Cardiac muscle cell (in vitro differentiated cells and primary cell): ENCODE measurements at regions not wholly inside any gene's neighbourhood (a gene's known extent, or its start where the extent isn't known, plus 50 kb on each side); places are given as distances from the start of the nearest gene placed in this dataset.

ENCODE experiments used
- DNase-seq, 2 donors: peaks; one replicate each; pipeline versions ENCODE4 v3.0.0 to v3.0.0-alpha.2; 2010 to 2017; ENCODE audit warnings: low read depth in 1 of 2, low spot score in 1 of 2
- H3K27ac ChIP-seq: fragments of 200-600 bp; sonication (generic); 2 replicates; pipeline ENCODE4 v1.5.1; 2016
- H3K27me3 ChIP-seq: fragments of 200-600 bp; sonication (generic); 2 replicates; pipeline ENCODE4 v1.6.0; 2016; ENCODE audit warnings: control low read depth
- H3K36me3 ChIP-seq: fragments of 200-600 bp; sonication (generic); 2 replicates; pipeline ENCODE4 v1.5.1; 2016; ENCODE audit warnings: control low read depth
- H3K4me1 ChIP-seq: fragments of 200-600 bp; sonication (generic); 2 replicates; pipeline ENCODE4 v1.8.1; 2017; ENCODE audit warnings: low read depth, mild to moderate bottlenecking, mixed run types
- H3K4me3 ChIP-seq: fragments of 200-600 bp; sonication (generic); 2 replicates; pipeline ENCODE4 v1.5.1; 2016; ENCODE audit warnings: mild to moderate bottlenecking
- H3K9me3 ChIP-seq: fragments of 200-600 bp; sonication (generic); 2 replicates; pipeline ENCODE4 v1.5.1; 2017; ENCODE audit warnings: low read depth, mild to moderate bottlenecking, control low read depth
- TF ChIP-seq, protein P1 (sequence below): IDR thresholded peaks from 2 replicates; pipeline ENCODE4 v1.5.1; 2012; ENCODE audit warnings: low read depth, mild to moderate bottlenecking, low read length

DNA sequence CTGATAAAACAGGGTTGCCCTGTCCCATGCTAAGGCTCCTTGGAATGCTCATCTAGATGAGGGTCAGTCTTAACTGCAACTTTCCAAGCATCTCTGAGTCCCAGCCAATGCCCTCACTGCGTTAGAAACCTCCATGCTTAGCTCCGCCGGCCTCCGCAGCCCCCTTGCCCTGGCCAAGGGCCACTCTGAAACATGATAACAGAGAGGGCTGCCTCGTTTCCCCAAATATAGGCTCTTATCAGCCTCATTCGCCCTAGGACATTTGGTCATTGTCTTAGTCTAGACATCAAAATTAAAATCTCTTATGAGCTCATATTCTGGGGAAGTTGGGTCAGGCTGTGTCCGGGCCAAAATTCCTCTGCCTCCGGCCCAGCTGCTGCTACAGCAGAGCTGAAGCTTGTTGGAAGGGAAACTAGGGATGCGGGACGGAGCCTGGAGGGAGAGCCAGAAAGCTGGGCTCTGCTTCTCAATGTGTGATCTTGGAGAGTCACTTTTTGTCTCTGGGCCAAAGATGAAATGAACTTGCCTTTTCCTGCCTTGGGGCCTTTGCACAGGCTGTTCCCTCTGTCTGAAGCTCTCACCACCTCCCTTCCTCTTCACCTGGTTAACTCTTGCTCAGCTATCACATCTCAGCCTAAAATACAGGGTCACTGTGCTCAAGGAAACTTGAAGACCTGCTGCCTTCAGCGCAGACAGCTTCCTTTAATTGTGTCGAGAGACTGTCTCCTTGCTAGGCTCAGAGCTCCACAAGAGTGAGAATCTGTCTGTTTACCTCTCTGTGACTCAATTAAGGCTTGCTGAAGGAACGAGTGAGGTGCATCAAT lies 191.3 kb downstream of the RGS3 start:
- Histone ChIP-seq H3K4me3 (no peak overlapping the region), H3K36me3 (no peaks in the 10 kb centered on the region), H3K27ac (no peak overlapping the region), H3K4me1 (peaks cover 20% of the 10 kb centered on the region), H3K9me3 (no peaks in the 10 kb centered on the region), H3K27me3 (no peaks in the 10 kb centered on the region)
- TF ChIP-seq, protein P1, sequence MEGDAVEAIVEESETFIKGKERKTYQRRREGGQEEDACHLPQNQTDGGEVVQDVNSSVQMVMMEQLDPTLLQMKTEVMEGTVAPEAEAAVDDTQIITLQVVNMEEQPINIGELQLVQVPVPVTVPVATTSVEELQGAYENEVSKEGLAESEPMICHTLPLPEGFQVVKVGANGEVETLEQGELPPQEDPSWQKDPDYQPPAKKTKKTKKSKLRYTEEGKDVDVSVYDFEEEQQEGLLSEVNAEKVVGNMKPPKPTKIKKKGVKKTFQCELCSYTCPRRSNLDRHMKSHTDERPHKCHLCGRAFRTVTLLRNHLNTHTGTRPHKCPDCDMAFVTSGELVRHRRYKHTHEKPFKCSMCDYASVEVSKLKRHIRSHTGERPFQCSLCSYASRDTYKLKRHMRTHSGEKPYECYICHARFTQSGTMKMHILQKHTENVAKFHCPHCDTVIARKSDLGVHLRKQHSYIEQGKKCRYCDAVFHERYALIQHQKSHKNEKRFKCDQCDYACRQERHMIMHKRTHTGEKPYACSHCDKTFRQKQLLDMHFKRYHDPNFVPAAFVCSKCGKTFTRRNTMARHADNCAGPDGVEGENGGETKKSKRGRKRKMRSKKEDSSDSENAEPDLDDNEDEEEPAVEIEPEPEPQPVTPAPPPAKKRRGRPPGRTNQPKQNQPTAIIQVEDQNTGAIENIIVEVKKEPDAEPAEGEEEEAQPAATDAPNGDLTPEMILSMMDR, result no peak
- DNase-seq, result peak in 1 of 2 donors; percentile 89

DNA sequence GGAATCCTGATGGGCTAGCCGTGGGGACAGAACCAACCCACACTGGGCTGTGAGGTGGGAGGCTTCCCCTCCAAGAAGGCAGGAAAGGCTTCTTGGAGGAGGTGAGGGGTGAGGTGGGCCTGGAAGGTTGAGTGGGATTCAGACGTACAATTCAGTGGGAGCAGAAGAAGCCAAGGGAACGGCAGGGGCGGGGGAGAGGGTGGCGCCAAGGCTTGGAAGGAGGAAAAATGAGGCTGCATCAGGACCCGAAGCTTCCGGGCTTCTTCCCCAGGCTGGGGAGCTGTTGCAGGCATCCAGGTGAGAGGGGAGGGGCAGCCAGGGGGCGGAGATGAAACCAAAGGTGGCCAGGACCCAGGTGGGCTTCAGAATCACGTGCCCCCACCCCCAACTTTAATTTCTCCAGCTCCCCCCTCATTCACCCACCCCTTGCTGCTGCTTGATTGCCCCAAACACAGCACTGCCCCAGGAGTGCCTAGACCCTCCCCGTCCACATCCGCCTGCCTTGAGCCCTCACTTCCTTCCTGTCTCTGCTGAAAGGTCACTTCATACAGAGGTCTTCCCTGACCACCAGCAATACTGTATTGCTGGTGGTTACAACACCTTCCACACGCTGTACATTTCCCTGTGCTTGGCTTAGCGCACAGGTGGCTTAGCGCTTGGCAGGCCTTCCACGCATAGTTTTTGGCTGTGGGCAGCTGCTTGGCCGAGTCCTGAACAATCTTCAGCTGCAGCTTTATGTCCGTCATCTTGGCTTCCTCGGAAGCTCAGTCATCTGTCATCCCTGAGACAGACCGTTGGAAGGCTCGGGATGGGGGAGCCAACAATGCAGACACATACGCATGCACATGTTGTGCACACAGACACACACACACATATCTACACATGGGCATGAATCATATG lies 193.5 kb downstream of the RGS3 start:
- Histone ChIP-seq H3K27ac (no peak overlapping the region), H3K9me3 (no peaks in the 10 kb centered on the region), H3K4me1 (peaks cover 16% of the 10 kb centered on the region), H3K4me3 (no peak overlapping the region), H3K36me3 (no peaks in the 10 kb centered on the region), H3K27me3 (no peaks in the 10 kb centered on the region)
- TF ChIP-seq, protein P1, result no peak
- DNase-seq, result no peak

DNA sequence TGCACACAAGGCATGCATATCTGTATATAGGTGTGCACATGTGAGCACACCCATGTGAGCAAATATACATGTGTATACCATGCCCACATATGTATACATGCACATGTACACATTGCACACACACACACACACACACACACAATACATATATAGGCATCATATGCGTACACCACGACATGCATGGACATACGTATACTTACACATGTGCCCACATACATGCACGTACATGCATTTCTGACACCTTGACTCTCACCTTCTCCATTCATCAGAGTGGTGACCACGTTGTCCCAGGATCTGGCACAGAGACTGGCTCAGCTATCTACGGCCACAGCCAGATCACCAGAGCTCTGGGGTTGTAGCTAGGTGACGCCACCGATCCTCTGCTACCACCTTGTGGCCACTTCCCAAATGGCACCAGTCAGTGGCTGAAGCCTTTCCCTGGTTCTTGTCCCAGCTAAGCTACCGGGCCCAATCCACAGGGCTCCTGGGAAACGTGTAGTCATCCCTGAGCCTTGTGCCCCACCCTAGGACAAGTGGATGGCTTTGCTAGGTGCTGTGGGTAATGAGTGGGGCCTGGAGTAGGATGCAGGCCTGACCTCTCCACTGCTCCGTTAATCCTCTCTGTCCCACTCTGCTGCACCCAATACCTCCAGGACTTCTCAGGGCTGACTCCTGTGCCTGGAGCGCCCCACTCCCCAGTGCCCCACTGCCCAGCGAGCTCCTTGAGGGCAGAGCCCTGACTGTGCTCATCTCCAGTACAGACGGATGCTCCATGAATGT lies 194.4 kb downstream of the RGS3 start:
- H3K9me3 ChIP-seq, result no peaks in the 10 kb centered on the region

DNA sequence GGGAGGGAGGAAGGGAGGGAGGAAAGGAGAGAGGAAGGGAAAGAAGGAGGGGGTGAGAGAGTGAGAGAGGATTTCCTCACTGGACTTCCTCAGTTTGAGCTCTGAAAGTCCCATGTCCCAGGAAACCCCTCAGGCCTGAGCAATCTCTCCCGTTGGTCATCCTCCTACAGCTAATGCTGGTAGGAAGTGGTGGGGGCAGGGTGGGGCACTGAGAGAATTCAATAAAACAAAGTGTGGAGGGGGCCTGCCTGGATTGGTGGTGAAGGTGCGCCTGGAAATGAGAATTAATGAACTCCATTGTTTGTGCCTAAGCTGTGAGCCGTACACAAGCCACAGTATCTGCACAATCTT lies 195.0 kb downstream of the RGS3 start:
- peaks cover 16% of the 10 kb centered on the region for H3K4me1 ChIP-seq
- H3K27me3 ChIP-seq, result no peaks in the 10 kb centered on the region
- H3K4me3 ChIP-seq, result no peak overlapping the region
- H3K27ac ChIP-seq, result no peak overlapping the region
- no peak for DNase-seq
- TF ChIP-seq, protein P1, result no peak
- H3K9me3 ChIP-seq, result no peaks in the 10 kb centered on the region
- H3K36me3 ChIP-seq, result no peaks in the 10 kb centered on the region

More for the DNA sequence above, 194.4 kb downstream of the RGS3 start:
- H3K27ac ChIP-seq, result no peak overlapping the region
- peak; percentile 88 for DNase-seq
- H3K27me3 ChIP-seq, result no peaks in the 10 kb centered on the region
- H3K4me3 ChIP-seq, result no peak overlapping the region
- TF ChIP-seq, protein P1, result peak; percentile 96
- peaks cover 16% of the 10 kb centered on the region for H3K4me1 ChIP-seq
- no peaks in the 10 kb centered on the region for H3K36me3 ChIP-seq

DNA sequence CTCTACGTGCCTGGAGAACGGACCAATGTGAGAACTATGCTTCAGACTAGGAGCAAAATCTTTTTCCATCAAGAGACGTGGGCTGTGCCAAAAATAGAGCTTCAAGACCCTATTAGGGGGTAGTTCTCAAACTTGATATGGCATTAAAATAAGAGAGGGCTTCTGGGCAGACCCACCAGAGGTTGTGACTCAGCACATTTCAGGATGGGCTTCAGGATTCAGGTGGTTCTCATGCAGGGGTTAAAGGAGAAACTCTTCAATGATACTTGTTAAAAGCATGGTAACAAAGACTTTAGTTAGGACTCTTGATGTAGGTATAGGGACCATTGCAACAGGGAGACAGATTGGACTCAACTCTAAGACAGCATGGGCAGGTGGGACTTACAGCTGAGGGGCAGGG lies 195.5 kb downstream of the RGS3 start:
- no peak for DNase-seq
- no peaks in the 10 kb centered on the region for H3K27me3 ChIP-seq
- H3K27ac ChIP-seq, result no peak overlapping the region
- no peak overlapping the region for H3K4me3 ChIP-seq
- TF ChIP-seq, protein P1, result no peak
- peaks cover 16% of the 10 kb centered on the region for H3K4me1 ChIP-seq
- no peaks in the 10 kb centered on the region for H3K9me3 ChIP-seq
- no peaks in the 10 kb centered on the region for H3K36me3 ChIP-seq
